Endothelial cell of umbilical vein (primary cell): ENCODE measurements at regions not wholly inside any gene's neighbourhood (a gene's known extent, or its start where the extent isn't known, plus 50 kb on each side); places are given as distances from the start of the nearest gene placed in this dataset.

ENCODE experiments used
- BruUV-seq: library from RNA; stranded (reverse); fragments of 400-500 nt; replicated peaks from 2 replicates; lab custom pipeline; 2021; lab: Mats Ljungman, UMichigan
- CTCF ChIA-PET: fragments of 300-600, 350-600 bp; sonication (Branson Sonifier 250); formaldehyde crosslinking; loops from one replicate; lab custom pipeline; 2021; ENCODE audit warnings: antibody characterized with exemption, inconsistent platforms; lab: Charles Lee
- POLR2A ChIA-PET: fragments of 300-600, 350-600 bp; sonication (Branson Sonifier 250); formaldehyde crosslinking; loops from one replicate; lab custom pipeline; 2021; ENCODE audit warnings: antibody characterized with exemption, inconsistent platforms; lab: Charles Lee
- DNase-seq: peaks from one replicate; pipeline ENCODE4 v3.0.0-alpha.2; 2011; ENCODE audit warnings: low read depth, low spot score
- FAIRE-seq: peaks from 2 replicates; lab custom pipeline; 2011; peaks lifted over from hg19 to GRCh38; lab: Jason Lieb, UNC
- H2AFZ ChIP-seq: 2 replicates; pipeline ENCODE4 v1.6.0; 2012; ENCODE audit warnings: low read depth, low read length, control low read depth, inconsistent platforms
- H3K27ac ChIP-seq: 2 replicates; pipeline ENCODE4 v1.5.1; 2011; ENCODE audit warnings: low read depth, mild to moderate bottlenecking, control low read depth, low read length, moderate library complexity; ENCODE audit not compliant: insufficient read depth
- H3K27me3 ChIP-seq, 2 experiments: 2 replicates each; pipeline versions ENCODE4 v1.6.0 to v1.6.1; 2011; ENCODE audit warnings: low read length in 2 of 2, mixed read lengths in 1 of 2; ENCODE audit not compliant: control insufficient read depth in 2 of 2, insufficient read depth in 2 of 2
- H3K36me3 ChIP-seq, 2 experiments: 2 replicates in 1 of 2; 3 replicates in 1 of 2; pipeline ENCODE4 v1.5.1; 2011; ENCODE audit warnings: low read length in 2 of 2, mild to moderate bottlenecking in 1 of 2, moderate library complexity in 1 of 2; ENCODE audit not compliant: control insufficient read depth in 2 of 2, insufficient read depth in 2 of 2; ENCODE audit errors: extremely low read depth in 1 of 2
- H3K4me1 ChIP-seq: 3 replicates; pipeline ENCODE4 v1.5.1; 2011; ENCODE audit warnings: mild to moderate bottlenecking, low read length; ENCODE audit not compliant: control insufficient read depth, insufficient read depth; ENCODE audit errors: extremely low read depth
- H3K4me2 ChIP-seq: 2 replicates; pipeline ENCODE4 v1.6.1; 2011; ENCODE audit warnings: low read length, control low read depth, mixed read lengths; ENCODE audit not compliant: insufficient read depth
- H3K4me3 ChIP-seq, 3 experiments: fragments of 200-600 bp in 1 of 3; sonication (generic), shearing (Covaris generic) in 1 of 3; replicated peaks in 1 of 3; 2 replicates each; pipeline ENCODE4 v1.5.1; 2011 to 2016; ENCODE audit warnings: control low read depth in 3 of 3, low read length in 3 of 3, mild to moderate bottlenecking in 2 of 3, inconsistent platforms in 1 of 3, low read depth in 1 of 3, moderate library complexity in 1 of 3; ENCODE audit not compliant: insufficient read depth in 1 of 3
- H3K79me2 ChIP-seq: 2 replicates; pipeline ENCODE4 v1.6.0; 2012; ENCODE audit warnings: low read length, inconsistent platforms; ENCODE audit not compliant: control insufficient read depth, insufficient read depth
- H3K9ac ChIP-seq: replicated peaks from 2 replicates; pipeline ENCODE3; 2011; ENCODE audit warnings: low read length, control low read depth; ENCODE audit not compliant: insufficient read depth; ENCODE audit errors: extremely low read depth
- H3K9me1 ChIP-seq: replicated peaks from 3 replicates; pipeline ENCODE4 v1.6.0; 2011; ENCODE audit warnings: mild to moderate bottlenecking, low read length; ENCODE audit not compliant: control insufficient read depth, insufficient read depth; ENCODE audit errors: extremely low read depth
- H3K9me3 ChIP-seq: replicated peaks from 2 replicates; pipeline ENCODE4 v1.5.1; 2012; ENCODE audit warnings: low read length, inconsistent platforms; ENCODE audit not compliant: control insufficient read depth, insufficient read depth
- H4K20me1 ChIP-seq: replicated peaks from 2 replicates; pipeline ENCODE3; 2011; ENCODE audit warnings: mild to moderate bottlenecking, low read length; ENCODE audit not compliant: control insufficient read depth, insufficient read depth; ENCODE audit errors: extremely low read depth
- EZH2 ChIP-seq: IDR thresholded peaks from 2 replicates; pipeline ENCODE4 v1.6.1; 2012; ENCODE audit warnings: borderline replicate concordance, low read depth, mild to moderate bottlenecking, moderate library complexity, low read length, inconsistent platforms; ENCODE audit not compliant: severe bottlenecking
- FOS ChIP-seq: IDR thresholded peaks from 2 replicates; pipeline ENCODE4 v1.6.1; 2011; ENCODE audit warnings: mild to moderate bottlenecking, low read length, moderate library complexity, borderline replicate concordance; ENCODE audit not compliant: insufficient read depth
- GATA2 ChIP-seq: IDR thresholded peaks from 2 replicates; pipeline ENCODE4 v1.7.0; 2011; ENCODE audit warnings: low read depth, mild to moderate bottlenecking, moderate library complexity, mixed read lengths, low read length; ENCODE audit not compliant: insufficient read length, insufficient read depth
- JUN ChIP-seq: IDR thresholded peaks from 2 replicates; pipeline ENCODE4 v1.6.1; 2011; ENCODE audit warnings: borderline replicate concordance, low read depth; ENCODE audit not compliant: insufficient read length, insufficient read depth
- MYC ChIP-seq: IDR thresholded peaks from one replicate; pipeline ENCODE4 v1.6.1; 2011; ENCODE audit warnings: mild to moderate bottlenecking, low read depth, low read length
- POLR2A ChIP-seq: IDR thresholded peaks from 2 replicates; pipeline ENCODE4 v1.6.1; 2012; ENCODE audit warnings: low read depth, mild to moderate bottlenecking, control low read depth, low read length
- POLR2AphosphoS5 ChIP-seq: IDR thresholded peaks from 2 replicates; pipeline ENCODE4 v1.6.1; 2012; ENCODE audit warnings: low read depth, mild to moderate bottlenecking, control low read depth, low read length, moderate library complexity; ENCODE audit not compliant: insufficient read depth
- dilution Hi-C: fragments of 300-500 bp; cut with MboI; formaldehyde crosslinking; loops from one replicate; pipeline ENCODE4 v1.15.0; 2019; ENCODE audit warnings: low sequenced_read_pairs; ENCODE audit not compliant: extremely low pct_ligation_motif_present
- intact Hi-C: fragments of 100-400 bp; cut with micrococcal nuclease; formaldehyde crosslinking; loops from one replicate; pipeline ENCODE4 v1.10.0; 2022
- TF ChIP-seq, protein P1 (sequence below), 2 donors: IDR thresholded peaks; 1 replicate in 1 of 2; 2 replicates in 1 of 2; pipeline ENCODE4 v1.5.1; 2011; ENCODE audit warnings: low read length in 2 of 2, mild to moderate bottlenecking in 2 of 2, moderate library complexity in 2 of 2, control low read depth in 1 of 2, inconsistent platforms in 1 of 2, low read depth in 1 of 2; ENCODE audit not compliant: insufficient read depth in 1 of 2; ENCODE audit errors: extremely low read depth in 1 of 2
- TF ChIP-seq, protein P2 (sequence below): IDR thresholded peaks from 2 replicates; pipeline ENCODE4 v1.6.1; 2011; ENCODE audit not compliant: insufficient read depth, insufficient read length

DNA sequence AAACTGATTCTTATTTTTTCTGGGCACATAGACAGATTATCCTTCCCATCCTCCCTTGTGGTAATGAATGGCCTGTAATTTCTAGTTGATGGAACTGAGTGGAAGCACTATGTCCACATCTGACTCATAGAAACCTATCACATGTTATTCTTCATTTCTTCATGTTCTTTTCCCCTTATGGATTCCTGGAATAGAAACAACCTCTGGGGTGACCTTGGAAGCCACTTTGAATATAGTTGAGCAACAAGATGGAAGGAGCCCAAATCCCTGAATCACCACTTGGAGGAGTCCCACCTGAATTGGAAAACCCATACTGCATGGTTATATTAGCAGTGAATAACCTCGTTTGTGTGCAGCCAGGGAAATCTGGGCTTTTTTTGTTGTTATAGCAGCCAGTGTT is 137.8 kb downstream of the MID1IP1 start:
- ChIA-PET POLR2A (no interaction called here), CTCF (no interaction called here)
- Histone ChIP-seq H3K9me3 (no peaks in the 10 kb centered on the region), H4K20me1 (no peaks in the 10 kb centered on the region), H3K9ac (no peak overlapping the region), H3K36me3 (no peaks in the 10 kb centered on the region), H3K4me3 (no peak overlapping the region), H2AFZ (no peak overlapping the region), H3K27me3 (no peaks in the 10 kb centered on the region), H3K9me1 (no peaks in the 10 kb centered on the region), H3K4me2 (no peak overlapping the region), H3K79me2 (no peaks in the 10 kb centered on the region), H3K4me1 (no peaks in the 10 kb centered on the region), H3K27ac (no peak overlapping the region)
- no TSS peak for BruUV-seq
- dilution Hi-C loops, result no loop called here
- FAIRE-seq (no peak), DNase-seq (no peak)
- TF ChIP-seq POLR2AphosphoS5 (no peak), EZH2 (no peak), FOS (no peak), POLR2A (no peak), MYC (no peak), GATA2 (no peak), JUN (no peak)
- TF ChIP-seq, protein P1, sequence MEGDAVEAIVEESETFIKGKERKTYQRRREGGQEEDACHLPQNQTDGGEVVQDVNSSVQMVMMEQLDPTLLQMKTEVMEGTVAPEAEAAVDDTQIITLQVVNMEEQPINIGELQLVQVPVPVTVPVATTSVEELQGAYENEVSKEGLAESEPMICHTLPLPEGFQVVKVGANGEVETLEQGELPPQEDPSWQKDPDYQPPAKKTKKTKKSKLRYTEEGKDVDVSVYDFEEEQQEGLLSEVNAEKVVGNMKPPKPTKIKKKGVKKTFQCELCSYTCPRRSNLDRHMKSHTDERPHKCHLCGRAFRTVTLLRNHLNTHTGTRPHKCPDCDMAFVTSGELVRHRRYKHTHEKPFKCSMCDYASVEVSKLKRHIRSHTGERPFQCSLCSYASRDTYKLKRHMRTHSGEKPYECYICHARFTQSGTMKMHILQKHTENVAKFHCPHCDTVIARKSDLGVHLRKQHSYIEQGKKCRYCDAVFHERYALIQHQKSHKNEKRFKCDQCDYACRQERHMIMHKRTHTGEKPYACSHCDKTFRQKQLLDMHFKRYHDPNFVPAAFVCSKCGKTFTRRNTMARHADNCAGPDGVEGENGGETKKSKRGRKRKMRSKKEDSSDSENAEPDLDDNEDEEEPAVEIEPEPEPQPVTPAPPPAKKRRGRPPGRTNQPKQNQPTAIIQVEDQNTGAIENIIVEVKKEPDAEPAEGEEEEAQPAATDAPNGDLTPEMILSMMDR (IDR thresholded peaks at IDR 0.05; ENCODE audit: extremely low read depth in 1 of 2, insufficient read depth in 1 of 2, low read depth in 1 of 2, low read length in 2 of 2), result no peak
- TF ChIP-seq, protein P2, sequence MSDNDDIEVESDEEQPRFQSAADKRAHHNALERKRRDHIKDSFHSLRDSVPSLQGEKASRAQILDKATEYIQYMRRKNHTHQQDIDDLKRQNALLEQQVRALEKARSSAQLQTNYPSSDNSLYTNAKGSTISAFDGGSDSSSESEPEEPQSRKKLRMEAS, result no peak
- intact Hi-C loops, result no loop called here
